H9 (cell line): ENCODE measurements at regions not wholly inside any gene's neighbourhood (a gene's known extent, or its start where the extent isn't known, plus 50 kb on each side); places are given as distances from the start of the nearest gene placed in this dataset.

ENCODE experiments used
- DNase-seq: peaks from one replicate; pipeline ENCODE4 v3.0.0-alpha.2; 2017
- H2AFZ ChIP-seq: one replicate; pipeline ENCODE4 v1.6.1; 2013; ENCODE audit warnings: mild to moderate bottlenecking, low read length, control low read depth, moderate library complexity
- H2AK5ac ChIP-seq: 2 replicates; pipeline ENCODE4 v1.6.1; 2013; ENCODE audit warnings: low read length, control low read depth, mixed read lengths; ENCODE audit not compliant: insufficient read length
- H2BK120ac ChIP-seq: one replicate; pipeline ENCODE4 v1.6.1; 2013; ENCODE audit warnings: low read depth, mild to moderate bottlenecking, low read length, control low read depth, inconsistent platforms; ENCODE audit not compliant: poor library complexity, severe bottlenecking
- H2BK12ac ChIP-seq: 2 replicates; pipeline ENCODE4 v1.6.1; 2013; ENCODE audit warnings: low read length, control low read depth, mixed read lengths, low read depth; ENCODE audit not compliant: insufficient read length
- H2BK15ac ChIP-seq: 2 replicates; pipeline ENCODE4 v1.6.1; 2013; ENCODE audit warnings: low read depth, low read length, control low read depth
- H2BK20ac ChIP-seq: one replicate; pipeline ENCODE4 v1.6.1; 2013; ENCODE audit warnings: low read depth, mild to moderate bottlenecking, low read length, control low read depth, inconsistent platforms; ENCODE audit not compliant: poor library complexity, severe bottlenecking
- H2BK5ac ChIP-seq: 2 replicates; pipeline ENCODE4 v1.6.1; 2013; ENCODE audit warnings: low read length, control low read depth, mixed read lengths; ENCODE audit not compliant: insufficient read length
- H3K14ac ChIP-seq: 2 replicates; pipeline ENCODE4 v1.6.1; 2013; ENCODE audit warnings: low read length, control low read depth; ENCODE audit not compliant: insufficient read depth
- H3K18ac ChIP-seq: 2 replicates; pipeline ENCODE4 v1.6.1; 2013; ENCODE audit warnings: low read depth, mild to moderate bottlenecking, mixed read lengths, low read length, control low read depth; ENCODE audit not compliant: insufficient read length
- H3K23ac ChIP-seq: 2 replicates; pipeline ENCODE4 v1.6.1; 2013; ENCODE audit warnings: low read length, control low read depth, mixed read lengths, low read depth; ENCODE audit not compliant: insufficient read length
- H3K23me2 ChIP-seq: 2 replicates; pipeline ENCODE4 v1.6.1; 2013; ENCODE audit warnings: low read depth, mild to moderate bottlenecking, mixed read lengths, low read length, control low read depth; ENCODE audit not compliant: insufficient read length, poor library complexity, severe bottlenecking
- H3K27ac ChIP-seq: 2 replicates; pipeline ENCODE4 v1.5.1; 2013; ENCODE audit warnings: low read length, control low read depth, mixed read lengths, low read depth; ENCODE audit not compliant: insufficient read length
- H3K27me3 ChIP-seq: 2 replicates; pipeline ENCODE4 v1.6.1; 2013; ENCODE audit warnings: low read length, control low read depth, inconsistent platforms; ENCODE audit not compliant: insufficient read depth
- H3K4ac ChIP-seq: 2 replicates; pipeline ENCODE4 v1.6.1; 2013; ENCODE audit warnings: low read depth, mild to moderate bottlenecking, control low read depth, inconsistent platforms, low read length, moderate library complexity
- H3K4me1 ChIP-seq: 2 replicates; pipeline ENCODE4 v1.6.1; 2013; ENCODE audit warnings: low read length, control low read depth, inconsistent platforms; ENCODE audit not compliant: insufficient read depth
- H3K4me2 ChIP-seq: 2 replicates; pipeline ENCODE4 v1.6.1; 2013; ENCODE audit warnings: low read length, control low read depth, mixed read lengths; ENCODE audit not compliant: insufficient read length, insufficient read depth
- H3K56ac ChIP-seq: 2 replicates; pipeline ENCODE4 v1.6.1; 2013; ENCODE audit warnings: low read depth, mild to moderate bottlenecking, mixed read lengths, low read length, control low read depth; ENCODE audit not compliant: insufficient read length
- H3K79me1 ChIP-seq: 2 replicates; pipeline ENCODE4 v1.6.1; 2013; ENCODE audit warnings: low read depth, mild to moderate bottlenecking, moderate library complexity, low read length, control low read depth, inconsistent platforms; ENCODE audit not compliant: insufficient read depth, poor library complexity, severe bottlenecking
- H3K79me2 ChIP-seq: 2 replicates; pipeline ENCODE4 v1.6.1; 2013; ENCODE audit warnings: low read length, control low read depth, inconsistent platforms; ENCODE audit not compliant: insufficient read depth
- H3K9ac ChIP-seq: 2 replicates; pipeline ENCODE4 v1.6.1; 2013; ENCODE audit warnings: low read length, control low read depth, mixed read lengths; ENCODE audit not compliant: insufficient read length; ENCODE audit errors: extremely low read depth
- H3K9me3 ChIP-seq: one replicate; pipeline ENCODE4 v1.6.1; 2013; ENCODE audit warnings: low read depth, low read length, inconsistent platforms; ENCODE audit not compliant: control insufficient read depth
- H3T11ph ChIP-seq: one replicate; pipeline ENCODE4 v1.6.1; 2013; ENCODE audit warnings: mild to moderate bottlenecking, low read length, control low read depth, inconsistent platforms
- H4K20me1 ChIP-seq: one replicate; pipeline ENCODE4 v1.6.1; 2013; ENCODE audit not compliant: control insufficient read depth, insufficient read length, insufficient read depth
- H4K5ac ChIP-seq: 2 replicates; pipeline ENCODE4 v1.6.1; 2013; ENCODE audit warnings: low read depth, mild to moderate bottlenecking, mixed read lengths, low read length, control low read depth; ENCODE audit not compliant: insufficient read length
- H4K8ac ChIP-seq: replicated peaks from 2 replicates; pipeline ENCODE4 v1.6.1; 2013; ENCODE audit warnings: low read length, control low read depth, mixed read lengths, low read depth; ENCODE audit not compliant: insufficient read length
- H4K91ac ChIP-seq: 2 replicates; pipeline ENCODE4 v1.6.1; 2013; ENCODE audit warnings: low read depth, mild to moderate bottlenecking, moderate library complexity, mixed read lengths, low read length, control low read depth; ENCODE audit not compliant: insufficient read length
- H3K27ac Mint-ChIP-seq, 3 experiments: 2 replicates in 2 of 3; 3 replicates in 1 of 3; pipeline ENCODE4 v1.8.0; 2020 to 2021; ENCODE audit warnings: mixed read lengths in 3 of 3, mild to moderate bottlenecking in 1 of 3, moderate library complexity in 1 of 3
- H3K27me3 Mint-ChIP-seq: 2 replicates; pipeline ENCODE4 v1.8.0; 2021; ENCODE audit warnings: low read depth, mild to moderate bottlenecking, moderate library complexity, mixed read lengths
- H3K36me3 Mint-ChIP-seq, 3 experiments: 2 replicates in 2 of 3; 3 replicates in 1 of 3; pipeline ENCODE4 v1.8.0; 2020 to 2021; ENCODE audit warnings: low read depth in 3 of 3, mixed read lengths in 3 of 3; ENCODE audit not compliant: insufficient read depth in 1 of 3
- H3K4me1 Mint-ChIP-seq, 2 experiments: 2 replicates each; pipeline ENCODE4 v1.8.0; 2020; ENCODE audit warnings: mixed read lengths in 2 of 2
- H3K4me3 Mint-ChIP-seq, 2 experiments: 2 replicates in 1 of 2; 3 replicates in 1 of 2; pipeline ENCODE4 v1.8.0; 2020 to 2021; ENCODE audit warnings: mild to moderate bottlenecking in 2 of 2, mixed read lengths in 2 of 2, moderate library complexity in 1 of 2
- H3K9me3 Mint-ChIP-seq, 2 experiments: 2 replicates in 1 of 2; 3 replicates in 1 of 2; pipeline ENCODE4 v1.8.0; 2020; ENCODE audit warnings: mild to moderate bottlenecking in 2 of 2, mixed read lengths in 2 of 2, moderate library complexity in 1 of 2
- CTCF ChIP-seq: fragments of 200-600 bp; sonication (generic); conservative IDR thresholded peaks from 3 replicates; pipeline ENCODE4 v1.8.0; 2021; ENCODE audit warnings: antibody characterized with exemption, mild to moderate bottlenecking
- WGBS: extraction: QIAGEN DNeasy Blood & Tissue Kit; methylation state at CpG from one replicate; pipeline ENCODE4 v1.1.7; 2013; ENCODE audit warnings: missing lambda C conversion rate, low lambda C conversion rate, mixed read lengths; ENCODE audit not compliant: insufficient read length; ENCODE audit errors: extremely low coverage; 5-methylcytosine and 5-hydroxymethylcytosine counted together

GRCh38 chr5:3026651-3027050 lies 275.2 kb upstream of the IRX2 start:
- H3K9me3 Mint-ChIP-seq, result no peaks in the 10 kb centered on the region
- Histone ChIP-seq H2BK5ac (no peak overlapping the region), H3K27me3 (no peaks in the 10 kb centered on the region), H3K9me3 (no peaks in the 10 kb centered on the region), H3K23ac (no peak overlapping the region), H3K9ac (no peak overlapping the region), H2BK20ac (no peak overlapping the region), H3K27ac (no peak overlapping the region), H3K4ac (no peak overlapping the region), H3K79me1 (no peaks in the 10 kb centered on the region), H3T11ph (no peak overlapping the region), H4K20me1 (no peaks in the 10 kb centered on the region), H2BK120ac (no peak overlapping the region), H3K4me1 (no peaks in the 10 kb centered on the region), H3K79me2 (no peaks in the 10 kb centered on the region), H3K23me2 (no peaks in the 10 kb centered on the region), H2AFZ (no peak overlapping the region), H3K4me2 (no peak overlapping the region), H4K91ac (no peak overlapping the region), H2AK5ac (no peak overlapping the region), H3K18ac (no peak overlapping the region), H2BK12ac (no peak overlapping the region), H4K8ac (no peak overlapping the region), H2BK15ac (no peak overlapping the region), H3K56ac (no peak overlapping the region), H3K14ac (no peak overlapping the region), H4K5ac (no peak overlapping the region)
- peaks cover 3% of the 10 kb centered on the region for H3K27me3 Mint-ChIP-seq
- WGBS, result no CpG with 5 or more reads among the region's 7 CpGs
- DNase-seq, result no peak
- H3K27ac Mint-ChIP-seq, result no peak overlapping the region
- H3K36me3 Mint-ChIP-seq, result no peaks in the 10 kb centered on the region; a peak in 1 of 7 replicates
- peaks cover 11 to 20% of the 10 kb centered on the region in 2 experiments for H3K4me1 Mint-ChIP-seq
- TF ChIP-seq CTCF, result no peak
- no peak overlapping the region; a peak in 1 of 5 replicates for H3K4me3 Mint-ChIP-seq
